ENCODE measurements at regions not wholly inside any gene's neighbourhood (a gene's known extent, or its start where the extent isn't known, plus 50 kb on each side); places are given as distances from the start of the nearest gene placed in this dataset.

DNA sequence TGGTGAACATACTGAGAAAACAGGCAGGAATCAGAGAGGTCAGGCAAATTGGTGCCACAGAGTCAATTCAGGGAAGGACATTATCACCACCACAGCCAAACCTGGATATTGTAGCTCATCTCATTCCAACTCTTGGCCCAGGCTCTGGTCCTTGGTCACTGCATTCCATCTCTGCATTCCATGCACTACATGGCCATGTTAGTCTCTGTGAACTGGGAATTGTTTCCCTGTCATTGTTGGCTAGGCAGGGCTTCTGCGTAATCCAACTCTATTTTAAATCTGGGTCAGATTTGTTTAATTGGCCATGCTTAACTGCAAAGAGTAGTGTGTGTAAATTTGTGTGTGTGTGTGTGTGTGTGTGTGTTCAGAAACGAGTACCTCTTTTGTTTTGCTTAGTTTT lies 837.6 kb upstream of the ADAMTS5 start:
- TF ChIP-seq, protein P1, sequence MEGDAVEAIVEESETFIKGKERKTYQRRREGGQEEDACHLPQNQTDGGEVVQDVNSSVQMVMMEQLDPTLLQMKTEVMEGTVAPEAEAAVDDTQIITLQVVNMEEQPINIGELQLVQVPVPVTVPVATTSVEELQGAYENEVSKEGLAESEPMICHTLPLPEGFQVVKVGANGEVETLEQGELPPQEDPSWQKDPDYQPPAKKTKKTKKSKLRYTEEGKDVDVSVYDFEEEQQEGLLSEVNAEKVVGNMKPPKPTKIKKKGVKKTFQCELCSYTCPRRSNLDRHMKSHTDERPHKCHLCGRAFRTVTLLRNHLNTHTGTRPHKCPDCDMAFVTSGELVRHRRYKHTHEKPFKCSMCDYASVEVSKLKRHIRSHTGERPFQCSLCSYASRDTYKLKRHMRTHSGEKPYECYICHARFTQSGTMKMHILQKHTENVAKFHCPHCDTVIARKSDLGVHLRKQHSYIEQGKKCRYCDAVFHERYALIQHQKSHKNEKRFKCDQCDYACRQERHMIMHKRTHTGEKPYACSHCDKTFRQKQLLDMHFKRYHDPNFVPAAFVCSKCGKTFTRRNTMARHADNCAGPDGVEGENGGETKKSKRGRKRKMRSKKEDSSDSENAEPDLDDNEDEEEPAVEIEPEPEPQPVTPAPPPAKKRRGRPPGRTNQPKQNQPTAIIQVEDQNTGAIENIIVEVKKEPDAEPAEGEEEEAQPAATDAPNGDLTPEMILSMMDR (IDR thresholded peaks at IDR 0.05): no peak
- TF ChIP-seq ZNF121 (CRISPR knock-in tag; IDR thresholded peaks at IDR 0.05): no peak
